ENCODE measurements at regions not wholly inside any gene's neighbourhood (a gene's known extent, or its start where the extent isn't known, plus 50 kb on each side); places are given as distances from the start of the nearest gene placed in this dataset.
"Not testable (repeated sequence)": the region's sequence is repeated elsewhere in the genome, so short reads cannot be mapped to it uniquely, and the experiment has no call there.

DNA sequence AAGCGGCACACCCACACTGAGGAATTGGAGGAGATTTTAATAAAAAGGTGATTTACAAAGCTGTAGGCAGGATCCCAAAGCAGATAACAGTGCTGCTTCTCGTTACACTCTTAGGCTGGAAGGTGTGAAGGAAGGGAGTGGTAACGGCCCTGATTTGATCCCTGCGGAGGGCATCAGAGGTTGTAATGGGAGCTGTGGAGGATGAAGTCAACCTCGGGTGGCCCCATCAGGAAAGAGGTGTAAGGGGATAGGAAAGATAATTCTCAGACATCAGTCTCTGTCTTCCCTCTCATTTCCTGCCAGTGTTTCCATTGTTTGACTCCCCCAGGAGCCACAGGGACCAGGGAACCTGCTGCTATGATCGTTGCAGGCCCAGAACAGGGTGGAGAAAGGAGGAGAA is 245.7 kb upstream of the NOX3 start:
- DNase-seq: no peak

DNA sequence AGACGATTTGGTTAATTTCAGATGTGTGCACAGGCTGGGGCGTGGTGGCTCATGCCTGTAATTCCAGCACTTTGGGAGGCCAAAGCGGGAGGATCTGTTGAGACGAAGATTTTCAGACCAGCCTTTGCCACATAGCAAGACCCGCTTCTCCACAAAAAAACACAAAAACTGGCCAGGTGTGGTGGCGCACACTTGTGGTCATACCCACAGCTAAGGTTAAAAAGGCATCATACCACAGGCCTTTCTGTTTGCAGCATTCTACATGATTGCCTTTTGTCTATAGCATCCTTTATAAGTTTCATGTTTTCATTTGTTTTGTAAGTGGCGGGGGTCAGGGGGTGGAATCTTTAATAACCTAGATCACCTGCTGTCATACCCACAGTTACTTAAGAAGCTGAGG is 239.9 kb upstream of the NOX3 start:
- DNase-seq: no peak

DNA sequence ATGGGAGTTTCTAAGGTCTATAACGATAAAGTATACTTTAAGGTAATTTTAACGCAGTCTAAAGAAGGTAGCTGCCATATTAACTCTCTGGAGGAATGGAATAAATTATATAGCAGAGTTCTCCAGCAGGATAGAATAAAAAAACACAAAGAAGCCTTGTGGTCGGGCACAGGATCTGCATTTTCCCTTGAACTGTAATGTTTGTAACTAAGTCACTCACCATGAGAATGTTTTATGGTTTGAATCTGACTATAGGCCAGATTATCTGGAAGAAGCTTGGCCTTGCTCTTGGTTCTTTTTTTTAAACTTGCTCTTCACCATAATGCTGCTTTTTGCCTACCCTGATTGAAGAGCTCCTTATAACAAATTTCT is 238.8 kb upstream of the NOX3 start:
- DNase-seq: no peak

- DNase-seq: no peak
Observed at GRCh38 chr6:155693573-155694418, 238.2 kb upstream of the NOX3 start.

DNA sequence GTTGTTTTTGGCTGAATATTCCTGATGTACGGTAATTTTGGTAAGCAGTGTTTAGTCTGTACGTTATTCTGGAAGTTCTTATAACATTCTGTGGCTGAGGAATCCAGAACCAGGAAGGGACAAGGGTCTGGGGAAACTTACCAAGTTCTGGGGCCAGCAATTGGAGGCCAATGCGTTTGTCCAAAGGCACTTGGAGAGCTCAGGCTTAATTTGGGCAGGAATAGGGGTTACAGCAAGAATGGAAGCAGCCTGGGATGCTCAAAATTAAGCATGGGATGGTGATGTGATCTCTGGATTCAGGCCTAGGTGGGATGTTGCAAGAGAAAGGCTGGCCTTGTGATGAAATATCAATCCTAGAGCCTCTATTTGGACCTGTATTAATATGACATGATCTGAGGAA is 235.2 kb upstream of the NOX3 start:
- no peak for DNase-seq

DNA sequence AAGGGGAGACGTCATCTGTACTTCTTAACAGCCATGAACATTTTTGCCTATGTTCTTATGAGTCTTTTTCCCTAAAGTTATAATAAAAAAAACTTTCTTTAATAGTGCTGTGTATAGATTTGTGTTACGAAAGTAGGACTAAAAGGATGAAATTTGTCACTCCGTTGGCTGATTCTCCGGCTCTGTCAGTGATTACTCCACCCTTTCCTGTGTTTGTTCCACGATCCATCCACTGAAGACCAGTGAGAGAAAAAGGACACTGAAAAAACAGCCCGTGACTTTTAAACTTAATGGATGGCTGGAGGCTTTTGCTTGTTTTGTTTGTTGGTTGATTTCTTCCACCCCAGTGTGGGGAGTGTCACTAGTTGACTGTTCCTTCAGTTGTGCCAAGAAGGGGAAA is 232.0 kb upstream of the NOX3 start:
- no peak for DNase-seq

GRCh38 chr6:155684416-155685196 is 229.0 kb upstream of the NOX3 start:
- DNase-seq: no peak

DNA sequence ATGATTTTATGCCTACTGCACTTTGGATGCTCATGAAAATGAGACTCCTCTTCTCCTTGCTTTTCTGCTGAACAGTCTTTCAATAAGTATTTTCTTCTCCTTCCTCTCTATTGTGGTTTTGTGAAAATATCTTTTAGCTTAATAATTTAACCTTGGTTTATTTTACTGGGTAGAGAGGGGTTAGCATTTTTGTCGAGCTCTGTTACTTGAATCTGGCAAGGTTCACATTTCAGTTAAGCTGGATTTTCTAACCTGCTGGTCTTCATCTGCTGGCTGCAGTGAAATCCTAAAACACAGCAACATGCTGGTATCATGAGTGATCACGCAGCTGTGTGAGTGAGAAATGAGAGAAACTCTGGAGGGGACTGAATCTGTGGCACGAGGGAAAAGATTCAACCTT is 222.7 kb upstream of the NOX3 start:
- DNase-seq: no peak

GRCh38 chr6:155676346-155676745 is 220.7 kb upstream of the NOX3 start:
- DNase-seq: no peak

DNA sequence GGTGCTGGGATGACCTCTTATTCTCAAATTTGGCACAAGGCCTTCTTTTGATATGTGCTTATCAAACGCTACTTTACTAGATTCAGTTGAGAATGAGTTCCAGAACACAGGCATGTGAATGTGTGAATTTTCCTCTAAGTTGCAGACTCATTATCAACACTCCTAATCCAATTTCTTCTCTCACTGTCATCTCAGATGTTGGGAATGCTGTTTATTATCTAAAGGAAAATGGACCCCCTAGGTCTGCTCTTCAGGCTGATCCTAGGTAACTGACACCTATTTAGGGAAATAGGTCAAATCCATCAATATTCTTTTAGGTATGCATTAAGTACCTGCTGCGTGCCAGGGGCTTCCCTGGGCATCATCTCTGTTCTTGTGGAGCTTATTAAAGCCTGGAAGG is 215.0 kb upstream of the NOX3 start:
- DNase-seq: no peak

DNA sequence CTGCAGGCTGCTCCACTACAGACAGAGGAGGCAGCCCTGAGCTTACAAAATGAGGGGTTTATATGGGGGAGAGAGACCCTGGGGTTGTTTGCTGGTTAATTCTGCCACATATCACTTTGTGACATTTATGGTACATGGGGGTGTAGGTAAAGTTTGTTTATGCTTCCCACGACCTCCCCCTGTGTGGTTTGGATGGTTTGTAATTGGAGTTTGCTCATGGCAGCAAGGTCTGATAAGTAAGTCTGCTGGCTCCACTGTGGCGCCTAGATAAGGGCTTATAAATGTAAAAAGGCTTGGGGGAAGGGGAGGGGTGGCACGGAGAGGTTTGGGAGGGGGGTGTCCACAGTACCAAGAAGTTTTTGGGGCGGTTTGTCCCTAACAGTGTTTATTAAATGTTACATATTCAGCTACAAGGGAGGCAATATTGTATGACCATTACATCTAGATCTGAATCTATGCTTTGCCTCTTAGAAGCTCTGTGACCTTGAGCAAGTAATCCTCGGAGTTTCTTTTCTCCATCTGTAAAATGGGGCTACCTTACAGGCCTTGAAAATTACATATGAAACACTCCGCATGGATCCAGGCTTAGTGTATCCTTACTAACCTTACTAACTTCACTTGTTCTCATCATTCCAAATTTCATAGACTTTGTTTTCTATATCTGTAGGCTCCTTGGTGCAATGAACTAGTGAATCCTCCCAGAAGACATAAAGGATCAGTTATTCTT is 204.8 kb upstream of the NOX3 start:
- DNase-seq: no peak

DNA sequence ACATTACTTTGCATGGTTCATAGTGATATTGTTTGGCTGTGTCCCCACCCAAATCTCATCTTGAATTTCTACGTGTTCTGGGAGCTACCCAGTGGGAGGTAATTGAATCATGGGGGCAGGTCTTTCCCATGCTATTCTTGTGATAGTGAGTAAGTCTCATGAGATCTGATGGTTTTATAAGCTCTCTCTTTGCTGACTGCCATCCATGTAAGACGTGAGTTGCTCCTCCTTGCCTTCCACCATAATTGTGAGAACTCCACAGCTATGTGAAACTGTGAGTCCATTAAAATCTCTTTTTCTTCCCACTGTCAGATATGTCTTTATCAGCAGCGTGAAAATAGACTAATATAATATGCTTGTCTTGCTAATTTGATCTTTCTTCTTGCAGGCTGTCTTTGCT is 200.4 kb upstream of the NOX3 start:
- no peak for DNase-seq

GRCh38 chr6:155654474-155654873 is 198.8 kb upstream of the NOX3 start:
- DNase-seq: no peak

GRCh38 chr6:155648301-155648700 is 192.7 kb upstream of the NOX3 start:
- DNase-seq: no peak

- DNase-seq: no peak
Observed at GRCh38 chr6:155647354-155647753, 191.7 kb upstream of the NOX3 start.

DNA sequence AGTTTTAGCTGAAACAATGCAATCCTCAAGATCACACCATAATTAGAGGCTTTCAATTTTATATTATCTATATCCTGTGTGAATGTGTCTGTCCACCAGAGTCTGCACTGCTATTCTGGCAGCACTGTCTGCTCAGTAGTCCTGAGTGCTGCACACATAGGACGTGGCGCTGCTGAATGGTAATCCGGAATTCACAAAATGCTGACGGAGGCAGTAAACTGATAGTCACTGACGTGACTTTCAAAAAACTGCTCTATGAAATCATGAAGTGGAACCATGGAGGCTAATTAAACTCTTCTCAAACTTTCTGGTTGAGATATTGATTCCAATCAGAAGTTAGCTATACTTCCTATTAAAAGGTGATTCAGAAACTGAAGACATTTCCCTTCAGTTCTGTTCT is 190.8 kb upstream of the NOX3 start:
- no peak for DNase-seq

- DNase-seq: no peak
Observed at GRCh38 chr6:155645325-155645724, 189.7 kb upstream of the NOX3 start.

GRCh38 chr6:155641603-155642002 is 186.0 kb upstream of the NOX3 start:
- no peak for DNase-seq

GRCh38 chr6:155638200-155638599 is 182.6 kb upstream of the NOX3 start:
- no peak for DNase-seq

- DNase-seq: no peak
Observed at GRCh38 chr6:155635416-155635815, 179.8 kb upstream of the NOX3 start.

GRCh38 chr6:155630085-155630484 is 174.4 kb upstream of the NOX3 start:
- no peak for DNase-seq

DNA sequence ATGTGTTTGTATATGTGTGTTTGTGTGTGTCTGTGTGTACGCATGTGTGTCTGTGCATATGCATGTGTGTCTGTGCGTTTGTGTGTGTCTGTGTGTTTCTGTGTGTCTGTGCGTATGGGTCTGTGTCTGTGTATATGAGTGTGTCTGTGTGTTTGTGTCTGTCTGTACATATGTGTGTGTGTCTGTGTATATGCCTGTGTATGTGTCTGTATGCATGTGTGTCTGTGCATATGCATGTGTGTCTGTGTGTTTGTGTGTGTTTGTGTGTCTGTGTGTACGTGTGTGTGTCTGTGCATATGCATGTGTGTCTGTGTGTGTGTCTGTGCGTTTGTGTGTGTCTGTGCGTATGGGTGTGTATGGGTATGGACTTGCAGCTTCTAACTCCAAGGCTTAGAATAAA is 174.0 kb upstream of the NOX3 start:
- DNase-seq: no peak

- DNase-seq: no peak
Observed at GRCh38 chr6:155628306-155628705, 172.7 kb upstream of the NOX3 start.

DNA sequence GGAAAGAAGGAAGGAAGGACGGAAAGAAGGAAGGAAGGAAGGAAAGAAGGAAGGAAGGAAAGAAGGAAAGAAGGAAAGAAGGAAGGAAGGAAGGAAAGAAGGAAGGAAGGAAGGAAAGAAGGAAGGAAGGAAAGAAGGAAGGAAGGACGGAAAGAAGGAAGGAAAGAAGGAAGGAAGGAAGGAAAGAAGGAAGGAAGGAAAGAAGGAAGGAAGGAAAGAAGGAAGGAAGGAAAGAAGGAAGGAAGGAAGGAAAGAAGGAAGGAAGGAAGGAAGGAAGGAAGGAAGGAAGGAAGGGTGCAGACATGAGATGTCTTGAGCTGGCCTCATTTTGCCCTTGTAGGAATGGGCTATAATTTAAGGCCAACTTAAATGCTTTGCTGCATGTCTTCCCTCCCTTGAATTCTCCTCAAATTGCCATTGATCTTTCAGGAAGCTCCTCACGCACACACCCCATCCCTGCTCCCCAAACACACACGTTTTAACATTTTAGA is 172.1 kb upstream of the NOX3 start:
- DNase-seq: not testable (repeated sequence)

Data from NCI-H187 (cell line).